SHP77 (cell line): ENCODE measurements at regions not wholly inside any gene's neighbourhood (a gene's known extent, or its start where the extent isn't known, plus 50 kb on each side); places are given as distances from the start of the nearest gene placed in this dataset.

ENCODE experiments used
- DNase-seq, 2 experiments: peaks; one replicate each; lab custom pipeline; 2025; lab: John Stamatoyannopoulos, UW

DNA sequence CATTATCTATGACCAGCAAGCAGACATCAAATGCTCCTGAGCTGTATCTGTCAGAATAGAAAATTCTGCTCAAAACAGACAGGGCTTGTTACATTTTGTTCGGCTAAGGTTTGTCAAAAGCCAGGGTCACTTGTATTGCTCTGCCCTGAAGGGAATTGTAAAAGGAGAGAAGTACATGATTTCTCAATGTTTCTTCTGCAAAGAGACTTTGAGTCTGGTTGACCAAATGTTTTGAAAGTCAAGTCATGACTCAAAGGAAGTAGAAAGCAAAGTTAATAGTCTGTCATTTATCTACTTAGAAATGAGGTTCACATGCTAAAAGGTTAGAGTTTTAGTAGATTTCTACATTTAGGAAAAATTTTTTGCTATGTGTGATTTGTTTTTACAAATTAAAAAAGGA, 1624.1 kb upstream of the ZEB2 start:
- no peak for DNase-seq

DNA sequence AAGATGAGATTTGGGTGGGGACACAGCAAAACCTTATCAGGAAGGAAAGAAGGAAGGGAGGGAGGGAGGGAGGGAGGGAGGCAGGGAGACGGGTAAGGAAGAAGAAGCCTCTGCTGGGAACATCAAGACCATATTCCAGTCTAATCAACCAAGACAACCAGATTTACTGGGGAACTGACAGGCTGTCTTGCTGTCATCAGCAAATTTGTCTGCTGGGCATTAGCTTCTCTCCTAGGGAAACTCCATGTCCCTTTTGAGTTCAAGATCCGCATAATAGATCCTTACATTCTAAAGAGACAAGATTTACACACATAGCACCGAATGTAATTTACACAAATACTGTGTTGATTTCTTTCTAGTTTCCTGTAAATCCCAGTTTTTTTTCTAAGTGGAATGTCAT, 1618.9 kb upstream of the ZEB2 start:
- DNase-seq = no peak

DNA sequence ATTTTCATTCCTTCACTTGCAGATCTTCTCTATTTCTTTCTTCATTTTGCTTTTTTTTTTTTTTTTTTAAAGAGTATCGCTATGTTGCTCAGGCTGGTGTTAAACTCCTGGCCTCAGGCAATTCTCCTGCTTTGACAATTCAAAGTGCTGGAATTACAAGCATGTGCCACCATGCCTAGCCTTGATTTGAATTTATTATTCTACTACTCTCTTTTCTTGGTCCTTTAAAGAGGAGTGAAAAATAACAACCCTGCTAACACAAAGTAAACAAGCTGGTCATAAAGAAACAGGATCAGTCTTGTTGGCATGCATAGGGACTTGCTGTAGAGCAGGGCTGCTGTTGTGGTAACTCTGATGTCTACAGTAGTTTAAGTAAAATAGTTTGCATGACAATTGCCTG, 1615.3 kb upstream of the ZEB2 start:
- no peak for DNase-seq

DNA sequence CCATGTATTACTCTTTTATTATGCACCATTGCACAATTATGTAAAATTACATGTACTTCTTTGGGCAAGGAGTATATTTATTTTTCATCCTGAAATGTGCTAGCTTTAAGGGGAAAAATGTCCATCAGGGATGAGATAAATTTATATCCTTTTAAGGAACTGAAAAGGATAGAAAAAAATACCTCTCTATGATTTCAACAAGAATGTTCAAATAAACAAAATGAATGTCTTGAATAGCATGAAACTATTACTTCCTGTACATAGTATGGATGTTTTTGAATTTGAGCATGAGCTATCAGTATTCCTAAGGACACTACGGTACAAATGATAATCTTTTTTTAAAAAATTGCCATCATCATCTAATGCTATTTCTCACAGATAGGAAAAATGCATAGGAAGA, 1611.9 kb upstream of the ZEB2 start:
- no peak for DNase-seq

DNA sequence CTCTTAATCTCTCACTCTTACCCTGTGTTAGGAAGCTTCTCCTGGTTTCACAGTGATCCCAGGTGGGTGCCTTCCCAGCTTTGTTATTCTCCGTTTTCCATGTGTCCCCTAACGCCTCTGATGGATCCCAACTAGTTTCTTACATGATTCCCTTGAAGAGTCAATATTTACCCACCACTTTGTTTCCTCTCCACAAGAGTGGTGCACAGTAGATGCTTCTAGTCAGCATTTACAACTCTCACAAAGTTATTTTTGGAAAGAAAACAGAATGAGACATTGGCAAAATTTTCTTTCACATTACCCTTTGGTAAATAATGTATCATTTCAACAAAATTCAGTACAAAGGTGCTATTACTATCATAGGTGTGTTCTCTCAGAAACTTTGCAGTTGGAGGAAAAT, 1611.1 kb upstream of the ZEB2 start:
- no peak for DNase-seq

DNA sequence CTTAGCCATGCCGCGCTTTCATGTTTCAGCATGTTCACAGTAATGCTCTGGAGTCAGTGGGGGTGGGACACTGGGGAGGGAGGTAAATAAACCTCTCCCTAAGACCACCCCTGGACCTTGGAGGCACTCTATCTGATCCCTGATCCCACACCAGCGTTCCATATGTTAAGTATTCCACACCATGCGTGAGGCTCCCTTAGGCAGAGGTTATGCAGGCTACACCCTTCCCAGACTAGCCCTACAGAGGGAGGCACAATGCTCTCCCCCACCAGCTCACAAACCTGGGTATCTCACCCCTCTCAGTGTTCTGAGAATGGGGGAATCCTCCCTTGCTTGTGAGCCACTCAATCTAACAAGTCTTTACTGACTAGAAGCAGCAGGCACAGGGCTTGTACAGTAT, 1610.4 kb upstream of the ZEB2 start:
- no peak for DNase-seq

DNA sequence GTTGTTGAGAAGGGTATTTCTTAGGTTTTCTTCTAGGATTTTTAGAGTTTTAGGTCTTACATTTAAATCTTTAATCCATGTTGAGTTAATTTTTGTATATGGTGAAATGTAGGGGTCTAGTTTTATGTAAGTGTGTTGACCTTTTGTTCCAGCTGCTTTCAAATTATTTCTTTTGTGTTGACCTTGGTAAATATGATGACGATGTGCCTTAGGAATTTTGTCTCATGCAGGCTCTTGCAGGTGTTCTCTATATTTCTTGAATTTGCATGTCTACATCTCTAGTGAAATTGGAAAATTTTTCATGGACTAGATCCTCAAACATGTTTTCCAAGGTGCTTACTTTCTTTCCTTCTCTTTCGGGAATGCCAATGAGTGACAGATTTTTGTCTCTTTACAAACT, 1609.3 kb upstream of the ZEB2 start:
- DNase-seq = no peak

DNA sequence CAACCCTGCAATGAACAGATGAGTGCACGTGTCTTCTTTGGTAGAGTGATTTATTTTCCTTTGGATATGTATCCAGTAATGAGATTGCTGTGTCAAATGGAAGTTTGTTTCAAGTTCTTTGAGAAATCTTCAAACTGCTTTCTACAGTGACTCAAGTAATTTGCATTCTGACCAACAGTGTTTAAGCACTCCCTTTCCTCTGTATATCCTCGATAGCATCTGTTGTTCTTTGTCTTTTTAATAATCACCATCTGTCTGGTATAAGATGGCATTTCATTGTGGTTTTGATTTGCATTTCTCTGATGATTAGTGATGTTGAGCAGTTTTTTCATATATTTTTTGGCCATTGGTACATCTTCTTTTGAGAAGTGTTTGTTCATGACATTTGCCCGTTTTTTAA, 1608.3 kb upstream of the ZEB2 start:
- DNase-seq = no peak

DNA sequence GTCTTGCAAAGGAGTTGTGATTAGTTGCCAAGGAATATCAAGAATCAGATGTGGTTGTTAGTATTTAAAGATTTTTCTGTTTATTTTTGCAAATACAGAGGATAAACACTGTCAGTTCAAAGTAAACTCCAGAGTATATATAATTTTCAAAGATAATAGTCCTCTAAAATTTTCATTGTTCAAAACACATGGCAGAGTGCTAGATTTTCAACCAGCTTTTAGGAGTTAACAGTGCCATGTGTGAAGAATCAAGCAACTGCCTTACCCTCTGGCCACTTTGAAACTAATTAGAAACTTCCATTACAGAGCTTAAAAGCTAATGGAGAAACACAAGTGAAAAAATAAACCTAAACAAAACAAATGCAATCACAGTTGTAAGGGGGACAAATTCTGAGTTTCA, 1605.6 kb upstream of the ZEB2 start:
- no peak for DNase-seq

DNA sequence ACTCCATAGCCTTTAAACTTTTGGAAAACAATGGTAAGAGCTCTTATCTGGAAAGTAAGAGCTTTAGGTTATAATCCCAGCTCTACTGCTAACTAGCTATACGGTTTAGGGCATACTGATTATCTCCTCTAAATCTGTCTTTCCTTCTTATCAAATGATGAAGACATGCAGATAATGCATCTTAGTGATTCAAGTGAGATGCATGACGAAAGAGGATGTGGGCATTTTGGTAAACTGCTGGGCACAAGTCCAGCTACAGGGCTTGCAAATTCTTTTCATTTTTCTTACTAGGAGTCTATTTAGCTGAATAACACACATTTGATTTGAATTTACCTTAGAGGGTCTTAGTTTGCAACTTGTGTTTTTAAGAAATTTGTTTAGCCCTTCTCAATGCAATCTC, 1604.8 kb upstream of the ZEB2 start:
- DNase-seq = no peak

DNA sequence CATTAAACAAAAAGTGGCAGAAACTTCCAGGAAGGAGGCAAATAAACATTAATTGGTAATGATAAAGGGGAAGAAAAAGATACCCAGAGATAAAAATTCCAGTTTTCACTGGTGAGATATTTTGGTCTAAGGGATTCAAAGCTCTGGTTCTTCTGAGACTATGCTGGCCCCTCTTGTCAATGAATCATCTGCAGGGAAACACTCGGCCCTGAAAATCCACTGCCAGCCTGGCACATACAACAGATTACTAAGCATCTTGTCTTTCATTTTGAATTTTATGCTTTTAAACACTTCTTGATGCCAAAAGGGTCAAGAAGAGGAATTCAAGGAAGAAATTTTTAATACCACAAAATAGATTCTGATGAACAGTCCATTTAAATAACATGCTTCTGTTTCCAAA, 1603.8 kb upstream of the ZEB2 start:
- DNase-seq = no peak

DNA sequence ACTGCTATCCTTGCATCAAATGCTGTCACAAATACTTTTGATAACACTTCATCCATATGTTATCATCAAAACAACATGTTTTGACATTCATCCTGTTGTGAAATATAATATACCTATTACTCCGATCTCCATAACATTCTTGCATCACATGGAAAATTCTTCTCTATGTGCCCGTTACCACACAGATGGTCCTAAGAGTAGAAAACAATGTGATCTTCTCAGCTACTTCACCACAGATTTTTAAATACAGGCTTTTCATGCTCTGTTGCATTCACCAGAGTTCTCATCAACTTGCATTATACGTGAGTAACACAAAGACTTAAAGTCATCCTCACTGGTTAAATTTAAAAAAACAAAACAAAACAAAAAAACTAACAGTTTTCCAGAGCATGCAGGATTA, 1603.3 kb upstream of the ZEB2 start:
- DNase-seq = no peak

DNA sequence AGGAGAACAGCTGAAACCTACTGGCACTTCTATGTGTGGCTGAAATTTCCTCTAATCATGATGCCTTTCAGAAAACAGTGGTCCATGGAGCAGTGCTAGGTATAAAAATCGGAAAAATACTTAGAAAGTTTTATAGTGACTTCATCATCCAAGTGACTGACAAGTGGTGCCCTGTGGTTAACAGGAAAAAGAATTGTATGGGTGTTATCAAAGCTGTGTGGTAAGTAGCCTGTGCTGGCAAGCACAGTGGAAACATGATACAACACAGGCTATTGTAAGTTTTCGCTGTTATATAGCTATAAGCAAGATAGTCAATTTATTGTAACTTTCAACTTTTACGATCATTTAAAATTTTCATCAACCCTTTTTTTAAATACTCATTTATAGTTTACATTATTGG, 1599.7 kb upstream of the ZEB2 start:
- no peak for DNase-seq

DNA sequence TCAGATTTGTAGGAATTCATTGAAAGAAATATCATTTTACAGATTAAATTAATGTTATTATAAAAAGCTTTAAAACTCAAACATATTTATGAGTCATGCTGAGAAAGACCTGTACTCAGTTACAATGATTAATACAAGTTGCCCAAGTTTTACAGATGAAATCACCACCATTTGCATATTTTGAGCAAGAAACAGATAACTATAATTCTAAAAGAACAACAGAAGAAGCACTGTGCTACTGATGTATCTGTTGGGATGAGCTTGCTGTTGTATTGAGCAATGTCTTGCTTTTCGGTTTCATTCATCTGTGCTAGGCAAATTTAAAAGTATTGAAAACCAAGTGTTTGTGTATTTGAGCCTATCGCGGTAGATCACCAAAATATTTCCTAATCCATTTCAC, 1589.1 kb upstream of the ZEB2 start:
- no peak for DNase-seq

DNA sequence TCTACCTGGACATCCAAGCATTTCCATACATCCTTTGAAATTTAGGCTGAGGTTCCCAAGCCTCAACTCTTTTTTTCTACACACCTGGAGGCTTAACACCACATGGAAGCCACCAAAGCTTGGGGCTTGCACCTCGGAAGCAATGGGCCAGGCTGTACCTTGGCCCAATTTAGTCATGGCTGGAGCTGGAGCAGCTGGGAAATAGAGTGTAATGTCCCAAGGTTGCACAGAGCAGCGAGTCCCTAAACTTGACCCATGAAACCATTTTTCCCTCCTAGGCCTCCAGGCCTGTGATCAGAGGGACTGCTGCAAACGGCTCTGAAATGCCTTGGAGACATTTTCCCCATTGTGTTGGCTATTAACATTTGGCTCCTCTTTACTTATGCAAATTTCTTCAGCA, 1574.3 kb upstream of the ZEB2 start:
- DNase-seq = no peak

DNA sequence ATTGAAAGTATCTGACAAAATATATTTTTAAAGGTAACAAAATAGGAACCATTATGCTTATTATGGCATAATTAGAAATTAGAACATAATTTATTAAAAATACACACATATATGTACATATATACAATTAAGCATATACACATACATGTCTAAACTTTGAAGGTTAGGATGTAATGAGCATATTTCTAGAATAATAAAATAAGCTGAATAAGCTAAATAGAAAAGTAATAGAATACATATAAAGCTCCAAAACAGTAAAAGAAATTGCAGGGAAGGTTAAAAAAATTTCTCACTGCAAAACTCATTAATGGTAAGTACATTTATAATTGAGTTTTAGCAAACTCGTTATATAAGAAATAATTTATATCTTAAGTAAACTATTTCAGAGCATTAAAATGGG, 1561.5 kb upstream of the ZEB2 start:
- no peak for DNase-seq

DNA sequence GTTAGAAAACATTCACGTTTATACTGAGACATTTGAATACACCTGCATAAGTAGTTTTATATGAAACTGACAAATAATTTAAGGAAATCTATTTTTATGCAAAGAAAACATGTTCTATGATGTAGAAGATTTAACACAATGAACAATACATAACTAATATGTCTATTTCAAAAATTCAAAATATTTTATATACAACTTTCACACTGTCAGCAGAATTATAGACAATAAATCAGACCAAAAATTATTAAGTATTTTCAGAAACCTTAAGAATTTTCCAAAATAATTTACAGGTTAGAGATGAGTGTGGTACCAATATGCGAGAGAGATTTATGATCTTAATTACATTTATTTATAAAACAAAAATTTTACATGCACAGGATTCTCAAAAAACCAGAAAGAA, 1561.0 kb upstream of the ZEB2 start:
- DNase-seq = no peak

DNA sequence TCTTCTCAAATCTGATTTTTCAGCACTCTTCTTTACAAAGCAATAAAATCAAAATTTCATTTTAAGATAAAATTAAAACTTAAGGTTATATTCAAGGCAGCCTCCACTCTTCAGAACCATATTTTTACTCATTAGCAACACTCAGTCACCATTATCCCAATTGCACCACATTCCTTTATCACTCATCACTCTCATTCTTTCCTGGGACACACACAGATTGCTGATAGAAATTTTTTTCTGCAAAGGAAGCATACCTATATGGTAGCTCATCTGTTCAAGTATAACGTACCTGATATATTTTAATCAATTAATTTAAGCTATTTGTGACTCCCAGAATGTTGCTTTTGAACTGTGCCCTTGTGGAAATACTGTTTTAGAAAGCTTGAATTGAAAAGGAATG, 1559.3 kb upstream of the ZEB2 start:
- DNase-seq = no peak

DNA sequence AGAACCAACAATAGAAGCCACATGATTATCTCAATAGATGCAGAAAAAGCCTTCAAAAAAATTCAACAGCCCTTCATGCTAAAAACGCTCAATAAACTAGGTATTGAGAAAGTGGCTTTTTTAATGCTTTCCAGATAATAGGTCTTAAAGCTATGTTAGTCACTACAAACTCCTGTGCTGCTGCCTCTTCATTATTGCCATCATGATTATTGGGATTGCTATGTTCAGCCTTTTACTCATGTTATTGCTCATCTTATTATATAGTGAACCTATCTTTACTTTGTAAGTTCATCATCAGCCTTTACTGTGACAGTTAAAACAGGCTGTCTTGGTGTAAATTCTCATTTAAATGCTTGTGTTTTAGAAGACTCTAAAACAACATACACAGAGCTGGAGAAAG, 1557.2 kb upstream of the ZEB2 start:
- no peak for DNase-seq

DNA sequence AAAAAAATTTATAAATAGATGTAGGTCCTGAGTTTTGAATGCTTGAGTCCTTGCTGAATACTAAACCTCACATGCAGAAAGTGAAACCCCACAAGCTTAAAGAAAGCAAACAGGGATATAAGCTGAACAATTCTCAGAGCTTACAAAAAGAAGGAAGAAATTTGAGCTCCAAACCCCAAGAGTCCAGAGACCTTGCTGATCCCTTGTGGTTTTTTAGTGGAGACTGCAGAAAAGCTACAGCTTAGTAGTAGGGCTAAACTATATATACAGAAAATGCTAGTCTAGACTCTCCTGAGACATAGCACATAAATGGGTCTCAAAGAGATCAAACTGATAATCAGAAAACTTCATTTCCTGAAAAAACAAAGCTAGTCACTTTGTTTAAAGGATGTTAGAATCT, 1548.1 kb upstream of the ZEB2 start:
- no peak for DNase-seq

DNA sequence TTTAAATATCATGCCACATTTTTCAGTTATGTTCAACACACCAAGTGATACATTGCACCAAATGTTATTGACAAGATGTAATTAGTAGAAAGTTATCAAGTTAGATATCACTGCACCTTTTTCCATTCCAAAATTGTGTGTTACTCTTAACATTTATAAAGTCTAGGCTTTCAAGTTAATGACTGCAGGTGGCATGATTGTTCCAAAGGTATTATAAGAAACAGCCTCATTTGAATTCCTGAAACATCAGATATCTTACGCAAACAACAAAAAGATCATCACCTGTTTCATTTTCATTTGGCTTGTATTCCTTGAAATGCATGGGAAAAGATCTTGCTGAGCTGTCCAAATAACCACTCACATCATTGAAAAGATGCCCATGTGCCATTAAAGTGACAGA, 1528.2 kb upstream of the ZEB2 start:
- DNase-seq = no peak

DNA sequence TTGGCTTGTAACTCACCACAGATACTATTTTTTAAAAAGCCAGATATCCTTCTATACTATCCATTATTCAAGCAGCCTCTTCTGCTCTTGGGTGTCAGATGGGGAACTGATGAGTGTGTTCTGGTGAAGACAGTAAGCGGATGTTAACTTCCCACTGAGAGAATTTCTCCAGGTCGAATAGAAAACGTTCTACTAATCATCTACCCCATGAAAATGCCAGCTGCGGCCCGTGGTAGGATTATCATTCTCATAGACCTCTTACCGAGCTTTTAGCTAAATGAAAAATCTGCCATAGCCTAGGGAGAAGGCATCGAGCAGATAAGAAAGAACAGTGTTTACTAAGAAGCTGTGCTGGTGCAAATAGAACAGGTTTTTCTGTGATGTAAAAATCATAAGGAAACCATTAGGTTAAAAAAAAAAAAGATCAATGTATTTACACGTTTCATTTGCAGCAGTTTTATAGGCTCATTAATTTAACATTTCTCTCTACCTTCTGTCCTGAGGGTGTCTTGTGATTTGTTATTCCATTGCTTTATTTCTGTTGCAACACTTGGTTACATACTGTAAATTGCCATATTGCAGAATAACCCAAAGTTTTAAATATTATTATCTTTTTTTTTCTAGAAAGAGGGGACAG, 1521.5 kb upstream of the ZEB2 start:
- DNase-seq = no peak

DNA sequence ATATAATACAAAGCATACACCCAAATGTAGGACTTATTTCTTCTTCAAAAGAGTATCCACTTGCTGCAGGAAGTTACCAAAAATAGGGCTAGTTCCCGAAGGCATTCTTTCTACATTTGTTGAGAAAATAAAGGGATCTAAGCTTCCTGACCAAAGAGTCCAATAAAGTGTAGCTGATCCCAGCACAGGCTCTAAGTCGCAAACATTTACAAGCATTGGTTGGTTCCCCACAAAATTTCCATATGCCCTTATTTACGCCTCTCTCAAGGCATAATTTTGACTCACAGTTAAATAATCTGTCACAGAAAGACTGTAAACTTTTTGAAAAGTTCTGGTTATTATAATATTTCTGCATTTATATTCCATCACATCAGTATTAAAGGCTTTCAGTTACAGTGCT, 1520.1 kb upstream of the ZEB2 start:
- no peak for DNase-seq

DNA sequence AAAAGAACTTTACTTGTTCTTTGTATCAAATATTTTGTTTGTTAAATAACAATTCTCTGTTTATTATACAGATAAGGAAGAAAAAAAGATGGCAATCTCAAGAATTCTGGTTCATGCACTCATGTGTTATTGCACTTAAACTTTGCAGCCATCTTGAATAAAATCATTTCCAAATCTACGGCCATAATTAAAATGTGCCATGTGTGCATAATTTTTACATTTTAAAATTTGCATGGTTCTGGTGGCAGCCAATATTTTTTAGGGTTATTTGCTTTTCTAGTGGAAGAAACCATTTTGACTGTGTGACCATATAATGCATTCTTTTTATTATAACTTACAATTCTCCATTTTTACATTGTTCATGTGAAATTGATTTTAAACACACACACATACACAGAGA, 1518.1 kb upstream of the ZEB2 start:
- no peak for DNase-seq

DNA sequence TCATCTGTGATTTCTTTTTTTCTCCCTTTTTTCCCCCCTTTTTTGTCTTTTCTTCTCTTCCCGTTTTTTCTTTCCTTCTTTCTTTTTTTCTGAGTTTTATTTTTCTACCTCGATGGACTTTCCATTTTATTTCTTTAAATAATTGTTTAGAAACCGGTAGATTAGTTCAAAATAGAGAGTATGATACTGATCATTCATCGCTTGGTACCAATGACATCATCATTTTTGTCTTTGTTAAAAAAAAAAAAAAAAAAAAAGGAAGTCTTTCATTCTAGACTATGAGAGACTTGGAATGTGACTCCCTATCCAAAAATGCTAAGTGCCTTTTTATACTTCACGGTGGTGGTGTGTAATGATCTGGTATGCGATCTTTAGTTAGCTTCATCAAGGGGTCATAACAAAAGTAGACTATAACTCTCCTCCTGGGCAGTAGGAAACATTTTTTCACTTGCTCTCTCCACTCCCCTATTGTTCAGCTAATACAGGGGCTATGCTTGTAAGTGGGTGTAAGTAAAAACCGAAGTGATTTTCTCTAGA, 1517.5 kb upstream of the ZEB2 start:
- no peak for DNase-seq
